GM18499 (cell line): ENCODE measurements at regions not wholly inside any gene's neighbourhood (a gene's known extent, or its start where the extent isn't known, plus 50 kb on each side); places are given as distances from the start of the nearest gene placed in this dataset.

Experiments
- ATAC-seq: cut with Tn5 transposase; IDR thresholded peaks from one replicate; pipeline ENCODE4 v1.9.1; 2021; ENCODE audit warnings: moderate number of reproducible peaks; ENCODE audit not compliant: insufficient read depth, unreplicated experiment

DNA sequence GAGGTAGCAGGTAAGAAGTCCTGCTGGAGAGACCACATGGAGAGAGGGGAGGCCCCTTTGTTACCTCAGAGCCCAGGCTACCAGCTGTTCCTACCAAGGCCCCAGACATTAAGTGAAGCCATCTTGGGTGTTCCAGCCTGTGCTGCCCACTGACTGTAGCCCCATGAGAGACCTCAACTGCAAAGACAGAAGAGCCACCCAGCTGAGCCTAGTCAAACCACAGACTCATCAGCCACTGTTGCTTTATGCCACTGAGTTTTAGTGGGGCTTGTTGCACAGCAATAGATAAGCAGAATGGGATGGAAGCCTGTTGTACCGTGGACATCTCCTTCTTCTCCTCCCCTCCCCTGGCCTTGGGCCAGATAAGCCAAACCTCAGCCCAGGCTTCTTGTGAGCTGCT lies 83.9 kb downstream of the ADRA2C start:
- ATAC-seq: no peak

DNA sequence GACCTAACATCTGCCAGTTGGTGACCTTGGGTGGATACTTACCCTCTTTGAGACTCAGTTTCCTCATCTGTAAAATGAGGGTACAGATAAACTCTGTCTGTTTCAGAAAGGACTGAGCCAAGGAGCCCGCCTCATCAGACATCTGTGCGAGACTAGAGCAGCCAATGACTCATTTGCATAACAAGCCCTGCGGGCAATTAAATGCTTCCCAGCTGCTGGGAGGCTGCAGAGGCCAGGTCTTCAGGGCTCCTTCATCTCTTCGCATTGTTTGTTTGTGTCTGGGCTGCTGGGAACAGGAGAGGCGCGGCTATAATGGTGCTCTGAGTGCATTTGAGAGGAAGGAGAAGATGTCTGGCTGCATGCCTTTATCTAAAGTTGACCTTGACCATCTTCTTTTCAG lies 85.0 kb downstream of the ADRA2C start:
- ATAC-seq: no peak

DNA sequence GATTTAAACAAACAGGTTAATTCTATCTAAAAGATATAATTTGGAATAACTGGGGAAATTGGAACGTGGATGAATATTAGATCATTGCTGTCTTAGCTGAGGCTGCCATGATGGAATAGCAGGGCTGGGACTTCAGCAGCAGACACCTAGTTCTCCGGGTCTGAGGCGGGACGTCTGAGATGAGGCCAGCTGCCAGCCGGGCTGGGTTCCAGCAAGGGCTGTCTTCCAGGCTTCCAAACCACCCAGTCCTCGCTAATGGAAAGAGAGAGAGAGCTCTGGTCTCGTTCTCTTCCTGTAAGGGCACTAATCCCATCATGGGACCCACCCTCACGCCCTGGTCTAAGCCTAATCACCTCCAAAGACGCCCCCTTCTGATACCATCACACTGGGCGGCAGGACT lies 85.7 kb downstream of the ADRA2C start:
- ATAC-seq: no peak

DNA sequence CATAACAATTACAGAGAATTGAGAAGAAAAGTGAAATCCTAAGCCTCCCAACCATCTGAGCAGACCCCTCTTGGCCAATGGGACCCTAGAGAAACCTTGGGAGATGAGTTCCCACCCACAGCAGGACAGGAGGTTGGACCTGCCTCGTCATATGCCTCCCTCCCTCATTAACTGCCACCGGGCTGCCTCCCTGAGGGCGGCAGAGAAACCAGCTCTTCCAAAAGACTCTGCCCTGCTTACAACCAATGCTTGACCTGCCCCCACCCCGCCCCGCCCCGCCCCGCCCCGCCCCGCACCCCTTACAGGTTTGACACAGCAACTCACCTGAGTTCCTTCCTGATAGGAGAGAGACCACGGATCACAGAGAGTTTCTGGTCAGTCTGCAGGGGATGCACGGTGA lies 86.1 kb downstream of the ADRA2C start:
- no peak for ATAC-seq

DNA sequence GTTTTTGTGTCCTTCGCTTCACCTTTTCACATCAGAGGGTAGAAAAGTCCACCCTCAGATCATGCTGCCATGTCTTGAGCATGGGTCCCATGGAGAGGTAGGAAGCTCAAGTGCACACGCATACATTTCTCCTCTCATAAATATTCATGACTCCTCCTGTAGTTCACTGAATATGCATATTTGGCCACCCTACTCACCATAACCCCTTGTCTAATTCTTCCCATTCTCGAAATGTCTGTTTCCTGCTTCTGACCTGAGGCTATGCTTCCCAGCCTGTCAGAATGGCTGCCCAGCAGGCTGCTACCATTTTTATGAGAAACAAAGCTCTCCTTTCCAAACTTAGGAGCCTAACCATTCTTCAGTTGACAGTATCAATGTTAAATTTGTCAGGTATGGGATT lies 86.5 kb downstream of the ADRA2C start:
- ATAC-seq: no peak

DNA sequence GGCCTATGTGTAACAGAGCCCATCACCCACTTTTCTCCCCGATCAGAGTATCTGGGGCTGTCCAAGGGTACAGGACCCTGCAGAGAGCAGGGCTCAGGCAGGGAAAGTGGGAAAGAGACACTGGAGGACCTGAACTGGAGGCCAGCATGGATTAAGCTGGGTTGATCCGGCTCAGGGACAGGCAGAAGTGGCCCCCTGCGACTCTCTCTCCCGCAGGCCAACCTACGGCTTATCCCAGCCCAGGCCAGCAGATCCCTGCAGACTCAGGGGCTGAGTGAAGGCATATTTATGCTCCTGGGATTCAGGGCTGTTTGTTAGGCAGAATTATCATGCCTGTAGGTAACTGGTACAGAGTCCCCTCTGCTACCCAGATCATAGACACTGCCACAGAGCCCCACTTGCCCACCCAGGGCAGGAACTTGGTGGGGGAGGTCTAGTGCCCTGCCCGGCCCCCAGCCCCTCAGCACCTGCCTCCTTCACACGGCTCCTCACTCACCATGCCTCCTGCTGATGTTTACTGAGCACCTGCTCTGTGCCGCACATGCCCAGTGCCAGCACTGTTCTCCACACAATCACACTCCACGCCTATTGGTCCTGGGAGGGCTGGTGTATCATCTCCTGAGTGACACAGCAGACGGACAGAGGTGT lies 87.3 kb downstream of the ADRA2C start:
- no peak for ATAC-seq

DNA sequence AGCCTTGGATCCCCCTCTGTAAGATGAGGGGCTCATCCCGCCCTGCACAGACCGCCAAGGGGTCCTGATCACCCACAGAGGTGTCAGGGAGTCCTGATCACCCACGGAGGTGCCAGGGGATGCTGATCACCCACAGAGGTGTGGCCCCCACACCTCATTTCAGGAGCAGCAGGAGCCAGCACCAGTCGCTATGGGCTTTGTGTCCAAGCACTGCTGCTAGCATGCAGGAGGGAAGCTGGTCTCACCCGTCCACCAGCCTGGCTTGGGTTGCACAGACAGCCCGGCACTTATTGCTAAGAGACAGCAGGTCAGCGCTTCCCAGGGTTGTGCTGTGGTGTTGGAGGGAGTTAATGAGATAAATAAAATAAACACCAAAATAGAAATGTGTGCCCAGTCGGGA lies 88.5 kb downstream of the ADRA2C start:
- ATAC-seq: no peak

DNA sequence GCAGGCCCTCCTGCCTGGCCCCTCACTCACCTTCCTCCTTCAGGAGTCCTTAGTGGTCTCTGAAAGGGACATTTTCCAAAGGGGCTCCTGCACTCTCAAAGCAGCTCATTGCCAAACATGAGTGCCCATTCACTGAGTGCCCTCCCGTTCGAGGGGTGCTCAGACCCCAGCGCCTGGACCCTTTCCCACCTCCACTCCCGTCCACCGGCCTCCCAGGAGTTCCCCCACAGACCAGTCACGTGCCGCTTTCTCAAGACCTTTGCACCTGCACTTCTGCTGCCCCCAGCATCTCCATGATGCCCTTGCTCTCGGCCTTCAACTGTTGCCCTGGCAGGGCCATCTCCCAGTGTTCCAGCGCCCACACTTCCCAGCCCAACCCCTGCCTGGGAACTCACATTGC lies 89.5 kb downstream of the ADRA2C start:
- ATAC-seq: no peak

DNA sequence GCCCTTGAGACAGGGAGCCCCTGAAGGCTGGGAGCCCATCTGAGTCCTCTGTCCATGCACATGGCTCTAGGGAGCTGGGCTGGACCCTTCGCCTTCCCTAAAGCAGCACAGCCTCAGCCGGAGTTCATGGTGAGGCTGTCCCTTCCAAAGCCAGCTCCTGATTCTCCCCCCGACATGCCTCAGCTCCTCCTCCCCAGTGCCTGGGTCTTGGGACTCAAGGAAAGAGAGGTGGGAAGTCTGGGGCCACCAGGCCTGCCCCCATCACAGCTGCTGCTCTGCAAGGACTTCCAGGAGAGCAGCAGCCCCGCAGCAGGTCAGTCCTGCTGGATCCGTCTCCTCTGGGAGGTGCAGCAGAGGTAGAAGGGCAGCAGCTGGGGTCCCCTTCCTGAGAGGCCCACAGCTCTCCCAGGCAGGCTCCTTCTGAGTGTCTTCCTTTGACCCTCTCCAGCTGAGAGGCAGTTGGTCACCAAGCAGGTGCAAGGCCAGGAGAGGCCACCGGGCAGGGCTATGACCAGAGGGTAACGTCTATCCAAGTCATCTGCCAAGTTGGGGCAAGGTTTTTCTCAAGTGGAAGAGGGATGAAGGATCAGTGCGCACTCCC lies 90.5 kb downstream of the ADRA2C start:
- ATAC-seq: no peak

DNA sequence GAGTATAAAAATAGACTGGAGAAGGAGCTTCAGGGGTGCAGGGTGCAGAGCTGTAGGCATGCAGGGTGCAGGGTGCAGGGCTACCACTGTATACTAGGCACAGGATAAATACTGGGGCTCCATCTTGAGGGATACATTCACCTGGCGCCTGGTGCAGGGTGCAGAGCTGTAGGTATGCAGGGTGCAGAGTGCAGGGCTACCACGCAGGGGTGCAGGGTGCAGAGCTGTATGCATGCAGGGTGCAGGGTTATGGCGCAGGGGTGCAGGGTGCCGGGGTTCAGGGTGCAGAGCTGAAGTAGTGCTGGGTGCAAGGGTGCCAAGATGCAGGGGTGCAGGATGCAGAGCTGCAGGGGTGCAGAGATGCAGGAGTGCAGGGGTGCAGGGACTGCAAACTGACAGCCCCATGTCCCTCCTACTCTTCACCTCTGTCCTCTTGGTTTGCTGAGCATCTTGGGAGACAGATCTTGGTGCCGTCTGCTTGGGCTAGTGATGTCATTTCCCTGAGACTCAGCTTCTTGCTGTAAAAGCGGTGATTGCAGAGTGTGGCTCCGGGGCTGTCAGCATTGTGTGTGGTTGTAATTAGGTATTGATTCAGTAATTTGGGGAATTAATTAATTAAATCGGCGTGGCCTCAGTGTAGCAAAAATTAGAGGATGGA lies 91.2 kb downstream of the ADRA2C start:
- no peak for ATAC-seq

DNA sequence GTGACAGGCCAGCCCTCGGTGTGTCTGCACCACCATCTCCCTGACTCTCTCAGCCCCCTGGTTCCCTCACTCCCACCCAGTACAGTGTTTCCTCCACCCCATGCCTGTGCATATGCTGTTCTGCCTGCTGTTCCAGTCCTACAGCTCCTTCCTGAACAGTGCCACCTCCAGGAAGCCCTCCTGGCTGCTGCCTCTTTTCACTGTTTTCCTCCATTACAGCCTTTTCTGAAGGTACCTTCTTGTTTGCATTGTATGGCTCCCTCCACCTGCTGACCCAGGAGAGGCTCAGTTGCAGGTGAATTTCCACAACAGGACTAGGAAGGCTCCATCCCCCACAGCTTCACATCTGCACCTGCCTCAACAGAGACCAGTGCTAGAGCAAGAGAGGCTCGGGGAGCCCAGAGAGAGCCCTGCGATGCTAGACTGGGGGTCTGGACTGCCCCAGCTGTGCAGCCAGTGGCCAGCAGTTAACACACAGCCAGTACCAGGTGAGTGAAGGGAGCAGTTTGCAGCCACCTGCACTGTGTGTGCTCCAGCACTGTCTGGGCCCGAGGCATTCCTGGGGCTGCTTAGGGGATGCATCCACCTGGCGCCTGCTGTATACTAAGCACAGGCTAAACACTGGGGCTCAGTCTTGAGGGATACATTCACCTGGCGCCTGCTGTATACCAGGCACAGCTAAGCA lies 92.0 kb downstream of the ADRA2C start:
- ATAC-seq: no peak

DNA sequence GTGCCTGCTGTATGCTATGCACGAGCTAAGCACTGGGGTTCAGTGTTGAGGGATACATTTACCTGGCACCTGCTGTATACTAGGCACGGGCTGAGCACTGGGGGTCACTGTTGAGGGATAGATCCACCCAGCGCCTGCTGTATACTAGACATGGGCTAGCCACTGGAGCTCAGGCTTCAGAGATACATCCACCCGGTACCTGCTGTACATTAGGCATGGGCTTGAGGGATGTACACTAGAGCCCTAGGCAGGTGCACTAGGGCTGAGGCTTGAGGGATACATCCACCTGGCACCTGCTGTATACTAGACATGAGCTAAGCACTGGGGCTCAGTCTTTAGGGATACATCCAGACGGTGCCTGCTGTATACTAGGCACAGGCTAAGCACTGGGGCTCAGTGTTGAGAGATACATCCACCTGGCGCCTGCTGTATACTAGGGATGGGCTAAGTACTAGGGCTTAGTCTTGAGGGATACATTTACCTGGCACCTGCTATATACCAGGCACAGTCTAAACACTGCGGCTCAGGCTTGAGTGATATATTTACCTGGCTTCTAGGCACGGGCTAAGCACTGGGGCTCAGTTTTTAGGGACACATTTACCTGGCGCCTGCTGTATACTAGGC lies 92.7 kb downstream of the ADRA2C start:
- no peak for ATAC-seq

DNA sequence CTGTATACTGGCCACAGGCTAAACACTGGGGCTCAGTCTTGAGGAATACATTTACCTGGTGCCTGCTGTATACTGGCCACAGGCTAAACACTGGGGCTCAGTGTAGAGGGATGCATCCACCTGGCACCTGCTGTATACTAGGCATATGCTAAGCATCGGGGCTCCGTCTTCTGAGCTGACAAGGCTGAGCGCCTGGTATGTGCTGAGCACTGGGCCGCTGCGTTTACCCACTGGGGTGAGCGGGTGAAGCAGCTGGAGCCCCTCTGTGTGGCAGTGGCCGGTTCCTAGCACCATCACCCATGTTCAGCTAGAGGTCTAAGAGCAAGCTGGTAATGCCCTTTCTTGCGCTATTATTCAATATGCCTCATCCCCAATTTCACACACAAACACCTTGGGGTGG lies 93.4 kb downstream of the ADRA2C start:
- no peak for ATAC-seq

DNA sequence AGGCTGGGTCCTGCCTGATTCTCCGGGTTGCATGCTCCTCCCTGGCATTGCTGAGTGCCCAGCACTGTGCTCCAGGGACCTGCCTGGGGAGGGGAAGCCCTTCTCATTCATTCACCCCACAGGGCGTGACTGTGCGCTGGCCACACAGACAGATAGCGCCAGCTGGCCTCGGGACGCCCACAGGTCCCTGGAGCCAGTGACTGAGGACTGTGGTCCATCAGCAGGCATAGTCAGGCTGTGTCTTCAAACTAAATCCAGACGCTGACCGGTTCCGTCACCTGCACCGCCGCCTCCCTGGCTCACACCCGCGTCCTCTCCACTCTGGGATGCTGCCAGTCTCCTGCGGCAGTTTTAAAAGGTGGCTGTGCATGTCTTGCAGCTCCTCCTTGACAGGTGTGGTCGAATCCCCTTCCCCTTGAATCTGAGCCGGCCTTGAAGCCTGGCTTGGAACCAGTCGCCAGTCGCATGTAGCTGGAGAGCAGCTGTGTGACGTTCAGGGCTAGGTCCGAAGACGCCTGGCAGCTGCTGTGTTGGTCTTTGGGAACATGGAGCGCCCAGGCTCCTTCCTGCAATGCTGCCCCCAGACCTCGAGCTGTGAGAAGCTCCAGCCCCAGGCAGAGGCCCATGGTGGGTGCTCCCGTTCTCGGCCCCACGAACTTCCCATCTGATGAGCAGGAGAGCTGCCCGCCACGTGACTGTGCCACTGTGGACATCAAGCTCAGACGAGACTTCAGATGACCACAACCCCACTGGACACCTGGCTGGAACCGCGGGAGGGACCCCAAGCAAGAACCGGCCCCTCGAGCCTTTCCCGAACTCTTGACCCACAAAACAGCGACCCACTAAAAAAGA lies 94.1 kb downstream of the ADRA2C start:
- no peak for ATAC-seq

DNA sequence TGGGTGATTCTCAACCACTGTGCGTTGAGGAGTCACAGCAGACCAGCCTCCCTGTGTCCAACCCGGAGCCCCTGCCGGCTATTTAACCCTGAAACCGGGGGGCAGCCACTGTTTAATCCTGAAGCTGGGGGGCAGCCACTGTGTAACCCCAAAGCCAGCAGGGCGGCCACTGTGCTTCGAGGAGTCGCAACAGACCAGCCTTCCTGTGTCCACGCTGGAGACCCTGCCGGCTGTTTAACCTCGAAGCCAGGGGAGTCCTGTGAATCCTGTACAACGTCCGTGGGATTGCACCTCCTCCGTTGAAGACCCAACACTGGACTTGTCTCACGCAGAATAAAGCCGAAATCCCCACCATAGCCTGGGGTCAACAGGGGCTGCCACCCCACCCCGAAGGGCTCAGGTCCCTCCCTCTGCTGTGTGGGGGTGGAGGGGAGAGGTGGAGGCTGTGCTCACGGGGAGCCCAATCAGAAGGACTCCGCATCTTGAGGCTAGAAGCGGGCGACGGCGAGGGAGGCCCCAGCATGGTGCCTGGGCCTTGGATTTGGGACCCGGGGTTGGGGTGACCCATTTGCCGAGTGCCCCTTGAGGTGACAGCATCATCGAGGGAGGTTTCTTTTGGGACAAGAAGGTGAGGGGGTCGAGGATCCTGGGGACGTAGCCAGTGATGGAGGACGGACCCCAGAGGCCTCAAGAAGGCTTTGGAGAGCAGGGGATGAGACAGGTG lies 94.9 kb downstream of the ADRA2C start:
- no peak for ATAC-seq

DNA sequence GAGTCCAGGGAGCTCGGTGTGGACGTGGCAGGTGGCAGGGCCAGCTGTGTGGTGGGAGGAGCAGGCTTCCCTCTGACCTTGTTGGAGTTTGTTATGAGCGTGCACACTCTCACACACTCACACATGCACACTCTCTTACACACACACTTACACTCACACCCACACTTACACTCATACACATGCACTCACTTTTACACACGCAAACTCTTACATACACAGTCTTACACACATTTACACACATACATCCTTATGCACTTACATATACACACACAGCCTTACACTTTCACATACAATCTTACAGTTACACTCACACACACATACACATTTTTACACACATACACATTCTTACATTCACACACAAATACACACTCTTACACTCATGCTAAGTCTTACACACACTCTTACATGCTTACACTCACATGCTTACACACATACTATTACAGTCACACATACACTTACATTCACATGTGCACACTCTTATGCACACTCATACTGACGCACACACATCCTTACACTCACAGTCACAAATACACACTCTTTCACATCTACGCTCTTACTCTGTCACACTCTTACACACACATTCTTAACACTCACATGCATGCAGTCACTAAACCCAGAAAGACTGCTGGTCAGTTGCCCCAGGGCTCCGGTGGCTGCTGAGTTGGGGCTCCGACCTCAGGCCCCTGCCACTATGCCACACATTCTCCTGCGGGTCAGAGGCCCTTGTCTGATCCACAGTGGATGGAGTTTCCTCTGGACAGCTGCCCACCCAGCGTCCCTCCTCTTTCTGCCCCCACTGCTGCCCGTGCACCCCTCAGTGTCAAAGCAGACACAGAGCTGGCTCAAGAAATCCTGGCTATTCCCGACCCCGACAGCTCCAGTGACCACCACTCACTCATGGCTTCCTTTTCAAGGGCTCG lies 95.8 kb downstream of the ADRA2C start:
- no peak for ATAC-seq

DNA sequence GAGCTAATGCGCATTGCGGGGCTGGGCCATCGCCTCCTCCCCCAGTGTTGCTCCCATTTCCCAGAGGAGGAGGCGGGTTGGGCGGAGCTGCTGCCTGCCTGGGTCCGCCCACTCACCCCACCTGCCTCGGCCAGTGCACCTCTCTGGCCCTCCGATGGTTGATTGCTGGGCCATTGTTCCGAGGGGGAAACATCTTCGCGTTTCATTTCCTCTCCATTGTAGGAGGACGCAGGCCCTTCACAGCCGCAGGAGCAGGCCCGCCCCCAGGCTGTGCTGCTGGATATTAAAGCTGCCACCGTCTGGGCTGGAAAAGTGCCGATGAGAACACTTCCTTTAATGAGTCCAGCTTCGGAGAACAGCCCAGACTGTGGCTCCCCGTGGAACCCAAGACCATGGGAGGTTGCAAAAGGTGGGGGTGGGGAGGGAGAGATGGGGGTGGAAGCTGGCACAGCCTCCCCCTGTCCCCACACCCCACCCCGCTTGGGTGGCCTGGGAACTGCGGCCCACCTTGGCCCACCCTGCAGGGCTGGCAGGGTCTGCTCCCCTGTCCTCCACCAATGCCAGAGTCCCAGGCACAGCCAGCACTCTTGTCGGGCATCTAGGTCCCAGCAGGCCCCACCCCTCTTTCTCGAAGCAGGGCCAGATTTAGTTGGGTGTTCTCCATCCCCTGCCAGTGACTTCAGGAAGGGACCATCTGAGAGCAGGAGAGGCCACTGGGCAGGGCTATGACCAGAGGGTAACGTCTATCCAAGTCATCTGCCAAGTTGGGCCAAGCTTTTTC lies 96.6 kb downstream of the ADRA2C start:
- no peak for ATAC-seq
